ENCODE measurements at regions not wholly inside any gene's neighbourhood (a gene's known extent, or its start where the extent isn't known, plus 50 kb on each side); places are given as distances from the start of the nearest gene placed in this dataset.

DNA sequence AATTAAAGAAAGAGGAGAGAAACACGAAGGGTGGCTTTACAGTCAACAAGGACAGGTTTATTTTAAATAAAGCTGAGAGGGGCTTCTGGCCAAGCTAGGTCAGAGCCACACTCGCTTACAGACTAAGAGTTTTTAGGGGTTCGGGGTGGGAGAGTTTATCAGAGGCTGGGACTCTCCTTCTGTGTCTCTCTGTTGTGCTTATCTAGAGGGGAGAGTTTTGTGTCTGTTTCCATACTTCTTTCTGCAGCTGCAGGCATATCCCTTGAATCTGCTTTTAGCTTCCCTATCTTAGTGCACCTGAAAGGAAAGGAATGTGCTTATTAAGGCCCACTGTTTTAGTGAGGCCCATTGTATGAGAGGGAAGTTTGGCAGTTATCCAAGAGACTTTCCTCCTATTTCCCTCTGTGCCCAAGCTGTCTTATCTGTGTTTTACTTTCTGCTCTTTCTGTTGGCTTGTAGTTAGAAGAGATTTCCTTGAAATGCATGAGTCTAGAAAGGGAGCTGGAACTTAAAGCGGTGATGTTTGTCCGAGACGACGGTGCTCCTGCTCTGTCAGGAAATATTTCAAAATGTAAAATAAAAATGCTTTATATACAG is 275.3 kb downstream of the KCTD12 start:
- H3K9me3 ChIP-seq, result no peaks in the 10 kb centered on the region
- intact Hi-C loops (cut with DNase I), result no loop called here
- no peaks in the 10 kb centered on the region for H3K27me3 ChIP-seq
- no peak for DNase-seq
- no peak overlapping the region for H3K4me3 ChIP-seq
- no peak overlapping the region for H3K27ac ChIP-seq
- H3K36me3 ChIP-seq, result no peaks in the 10 kb centered on the region
- no peaks in the 10 kb centered on the region for H3K4me1 ChIP-seq
- TF ChIP-seq, protein P1, sequence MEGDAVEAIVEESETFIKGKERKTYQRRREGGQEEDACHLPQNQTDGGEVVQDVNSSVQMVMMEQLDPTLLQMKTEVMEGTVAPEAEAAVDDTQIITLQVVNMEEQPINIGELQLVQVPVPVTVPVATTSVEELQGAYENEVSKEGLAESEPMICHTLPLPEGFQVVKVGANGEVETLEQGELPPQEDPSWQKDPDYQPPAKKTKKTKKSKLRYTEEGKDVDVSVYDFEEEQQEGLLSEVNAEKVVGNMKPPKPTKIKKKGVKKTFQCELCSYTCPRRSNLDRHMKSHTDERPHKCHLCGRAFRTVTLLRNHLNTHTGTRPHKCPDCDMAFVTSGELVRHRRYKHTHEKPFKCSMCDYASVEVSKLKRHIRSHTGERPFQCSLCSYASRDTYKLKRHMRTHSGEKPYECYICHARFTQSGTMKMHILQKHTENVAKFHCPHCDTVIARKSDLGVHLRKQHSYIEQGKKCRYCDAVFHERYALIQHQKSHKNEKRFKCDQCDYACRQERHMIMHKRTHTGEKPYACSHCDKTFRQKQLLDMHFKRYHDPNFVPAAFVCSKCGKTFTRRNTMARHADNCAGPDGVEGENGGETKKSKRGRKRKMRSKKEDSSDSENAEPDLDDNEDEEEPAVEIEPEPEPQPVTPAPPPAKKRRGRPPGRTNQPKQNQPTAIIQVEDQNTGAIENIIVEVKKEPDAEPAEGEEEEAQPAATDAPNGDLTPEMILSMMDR (IDR thresholded peaks at IDR 0.05), result no peak
- no peak for ATAC-seq

DNA sequence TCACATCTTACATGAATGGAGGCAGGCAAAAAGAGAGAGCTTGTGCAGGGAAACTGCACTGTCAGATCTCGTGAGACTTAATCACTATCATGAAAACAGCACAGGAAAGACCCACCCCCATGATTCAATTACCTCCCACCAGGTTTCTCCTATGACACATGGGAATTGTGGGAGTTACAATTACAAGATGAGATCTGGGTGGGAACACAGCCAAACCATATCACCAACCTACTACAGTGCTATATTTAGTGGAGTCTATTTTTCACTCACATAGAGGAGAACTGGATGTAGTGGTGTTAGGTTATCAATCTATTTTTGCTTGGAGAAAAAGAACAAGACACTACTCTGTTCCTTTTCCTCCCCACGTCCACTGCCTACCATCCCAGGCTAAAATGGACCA is 276.6 kb downstream of the KCTD12 start:
- Histone ChIP-seq H3K4me1 (no peaks in the 10 kb centered on the region), H3K9me3 (no peaks in the 10 kb centered on the region), H3K27ac (no peak overlapping the region), H3K36me3 (no peaks in the 10 kb centered on the region), H3K4me3 (no peak overlapping the region), H3K27me3 (no peaks in the 10 kb centered on the region)
- intact Hi-C loops (cut with DNase I), result no loop called here
- ATAC-seq (no peak), DNase-seq (no peak)
- TF ChIP-seq, protein P1 (IDR thresholded peaks at IDR 0.05), result no peak

DNA sequence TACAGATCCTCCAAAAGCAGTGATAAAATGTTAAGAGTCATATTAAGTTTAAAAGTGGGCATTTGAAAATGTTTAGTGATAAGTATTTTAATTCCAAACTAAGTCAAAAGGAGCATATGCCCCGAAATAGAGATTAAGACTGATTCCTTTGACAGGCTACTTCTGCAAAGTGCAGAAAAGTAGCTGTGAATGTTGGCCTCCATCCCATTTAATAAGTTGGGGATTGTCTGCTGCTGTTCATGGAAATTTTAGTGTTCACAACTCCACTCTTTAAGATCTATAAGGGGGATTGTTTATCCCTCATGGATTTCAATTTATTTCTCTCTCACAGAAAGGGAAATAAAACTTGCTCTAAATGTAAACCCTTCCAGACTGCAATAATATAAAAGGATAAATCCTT is 278.3 kb downstream of the KCTD12 start:
- TF ChIP-seq, protein P1 (IDR thresholded peaks at IDR 0.05), result no peak
- H3K9me3 ChIP-seq, result no peaks in the 10 kb centered on the region
- H3K27ac ChIP-seq, result no peak overlapping the region
- ATAC-seq (no peak), DNase-seq (no peak)
- intact Hi-C loops (cut with DNase I), result no loop called here
- H3K4me3 ChIP-seq, result no peak overlapping the region
- no peaks in the 10 kb centered on the region for H3K27me3 ChIP-seq
- no peaks in the 10 kb centered on the region for H3K36me3 ChIP-seq
- H3K4me1 ChIP-seq, result no peaks in the 10 kb centered on the region

DNA sequence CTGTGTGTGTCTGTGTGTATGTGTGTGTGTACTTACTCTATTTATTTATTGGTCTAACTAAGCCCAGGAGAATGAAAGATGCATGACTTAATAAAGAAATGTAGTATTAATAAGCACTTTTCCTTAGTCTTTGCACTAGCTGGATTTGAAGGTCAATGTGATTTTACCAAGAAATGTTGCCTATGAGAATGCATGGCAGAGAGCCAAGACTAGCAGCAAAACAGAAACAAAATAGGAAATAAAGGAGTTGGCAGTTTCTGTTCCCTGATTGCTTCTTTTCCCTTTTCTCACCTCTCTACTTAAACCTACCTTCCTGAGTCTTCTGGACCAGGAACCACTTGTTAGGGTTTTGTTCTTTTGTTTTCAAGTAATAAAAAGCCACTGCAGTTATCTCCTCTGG is 286.1 kb downstream of the KCTD12 start:
- TF ChIP-seq, protein P1 (IDR thresholded peaks at IDR 0.05), result no peak
- intact Hi-C loops (cut with DNase I), result no loop called here
- H3K4me1 ChIP-seq, result no peaks in the 10 kb centered on the region
- H3K27me3 ChIP-seq, result no peaks in the 10 kb centered on the region
- H3K36me3 ChIP-seq, result no peaks in the 10 kb centered on the region
- H3K27ac ChIP-seq, result no peak overlapping the region
- DNase-seq, result no peak
- no peak overlapping the region for H3K4me3 ChIP-seq
- no peaks in the 10 kb centered on the region for H3K9me3 ChIP-seq
- no peak for ATAC-seq

DNA sequence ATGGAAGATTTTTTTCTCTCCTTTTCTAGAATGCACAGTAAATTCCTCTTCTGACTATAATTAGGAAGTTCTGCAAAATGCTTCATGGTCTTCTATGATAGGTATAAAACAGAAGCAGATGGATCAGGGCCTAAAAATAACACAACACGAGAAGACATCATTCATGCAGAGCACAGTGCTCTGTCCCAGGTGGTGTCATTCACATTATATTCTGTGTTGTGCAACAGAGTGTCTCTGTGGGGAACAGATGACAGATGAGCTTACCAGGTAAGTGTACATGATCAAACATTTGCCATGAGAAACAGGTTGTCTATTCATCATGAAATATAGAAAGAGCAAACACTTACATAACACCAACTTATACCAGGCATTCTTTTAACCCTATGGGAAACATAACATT is 288.3 kb downstream of the KCTD12 start:
- Histone ChIP-seq H3K27me3 (no peaks in the 10 kb centered on the region), H3K27ac (no peak overlapping the region), H3K4me3 (no peak overlapping the region), H3K36me3 (no peaks in the 10 kb centered on the region), H3K9me3 (no peaks in the 10 kb centered on the region), H3K4me1 (no peaks in the 10 kb centered on the region)
- TF ChIP-seq, protein P1 (IDR thresholded peaks at IDR 0.05), result no peak
- intact Hi-C loops (cut with DNase I), result no loop called here
- DNase-seq (no peak), ATAC-seq (no peak)

DNA sequence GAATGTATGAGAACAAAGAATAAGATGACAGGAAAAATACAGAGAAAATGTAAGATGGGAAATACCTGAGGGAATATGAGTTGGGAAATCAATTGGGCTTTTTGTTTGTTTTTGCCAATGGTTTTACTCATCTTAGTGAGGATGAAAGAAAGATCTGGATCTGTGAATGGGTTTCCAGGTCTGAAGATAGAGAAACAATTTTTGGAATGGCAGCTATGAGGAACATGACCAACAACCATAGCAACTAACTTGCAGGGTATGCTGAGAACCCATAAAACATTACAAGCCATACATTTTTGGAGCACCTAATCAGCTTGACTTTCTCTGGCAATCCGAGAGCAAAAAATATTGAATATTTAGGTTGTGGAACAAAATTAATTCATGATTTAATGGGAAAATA is 290.0 kb downstream of the KCTD12 start:
- intact Hi-C loops (cut with DNase I), result no loop called here
- no peaks in the 10 kb centered on the region for H3K36me3 ChIP-seq
- DNase-seq, result no peak
- no peak overlapping the region for H3K27ac ChIP-seq
- no peaks in the 10 kb centered on the region for H3K27me3 ChIP-seq
- no peaks in the 10 kb centered on the region for H3K9me3 ChIP-seq
- TF ChIP-seq, protein P1 (IDR thresholded peaks at IDR 0.05), result no peak
- no peak overlapping the region for H3K4me3 ChIP-seq
- no peaks in the 10 kb centered on the region for H3K4me1 ChIP-seq
- ATAC-seq, result no peak
